Hematopoietic multipotent progenitor cell (in vitro differentiated cells): ENCODE measurements at regions not wholly inside any gene's neighbourhood (a gene's known extent, or its start where the extent isn't known, plus 50 kb on each side); places are given as distances from the start of the nearest gene placed in this dataset.
A peak's percentile ranks its signal among the peaks of the same experiment; 100 is the strongest.

ENCODE experiments used
- DNase-seq, 3 donors: peaks; one replicate each; pipeline ENCODE4 v3.0.0-alpha.2; 2011 to 2015; ENCODE audit warnings: low read depth in 2 of 3, low spot score in 2 of 3

DNA sequence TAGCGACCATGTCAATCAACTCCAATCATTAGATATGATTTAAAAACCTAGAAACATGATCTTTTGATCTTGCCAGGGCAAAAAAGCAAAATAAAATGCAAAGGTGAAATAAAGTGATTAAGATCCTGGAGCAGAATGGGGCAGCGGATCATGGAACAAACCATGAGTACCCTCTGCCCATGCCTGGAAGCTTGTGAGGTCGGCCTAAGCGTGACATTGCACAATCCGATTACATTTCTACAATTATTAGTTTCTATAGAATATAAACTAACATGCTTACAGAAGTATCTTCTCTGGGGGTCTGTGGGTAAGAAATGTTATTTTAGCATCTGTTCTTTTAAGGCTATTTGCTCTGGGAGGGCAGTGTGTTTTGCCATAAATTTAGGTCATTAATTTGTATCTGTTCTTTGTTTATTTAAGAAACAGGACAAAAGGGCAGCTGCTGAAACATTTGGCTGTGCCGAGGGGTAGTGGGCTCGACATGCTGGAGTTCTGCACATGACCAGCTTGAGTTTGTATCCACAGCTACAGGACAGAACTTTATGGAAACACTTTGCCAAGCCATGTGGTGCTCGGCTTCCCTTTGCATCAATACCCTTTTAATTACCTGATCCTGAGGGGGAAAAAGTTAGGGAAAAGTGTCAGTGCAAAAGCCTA, 55.9 kb downstream of the ZBTB18 start:
- no peak for DNase-seq

DNA sequence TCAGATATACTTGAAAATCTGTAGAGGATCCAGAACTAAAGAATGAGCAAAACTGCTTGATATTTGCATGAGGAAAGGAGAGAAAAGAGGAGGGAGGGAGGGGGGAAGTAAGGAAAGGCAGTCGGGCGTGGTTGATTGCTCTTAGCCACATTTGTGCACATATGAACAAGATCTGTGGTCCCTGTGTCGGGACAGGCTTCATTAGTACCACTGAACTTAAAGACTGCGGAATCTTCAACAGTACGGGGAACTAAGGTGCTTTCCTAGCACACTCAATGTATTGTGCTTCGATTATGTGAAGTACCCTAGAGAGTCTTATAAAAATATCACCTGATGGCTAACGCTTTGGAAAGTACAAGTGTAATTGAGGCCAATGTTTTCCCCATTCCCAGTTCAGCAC, 59.9 kb downstream of the ZBTB18 start:
- DNase-seq, result no peak

DNA sequence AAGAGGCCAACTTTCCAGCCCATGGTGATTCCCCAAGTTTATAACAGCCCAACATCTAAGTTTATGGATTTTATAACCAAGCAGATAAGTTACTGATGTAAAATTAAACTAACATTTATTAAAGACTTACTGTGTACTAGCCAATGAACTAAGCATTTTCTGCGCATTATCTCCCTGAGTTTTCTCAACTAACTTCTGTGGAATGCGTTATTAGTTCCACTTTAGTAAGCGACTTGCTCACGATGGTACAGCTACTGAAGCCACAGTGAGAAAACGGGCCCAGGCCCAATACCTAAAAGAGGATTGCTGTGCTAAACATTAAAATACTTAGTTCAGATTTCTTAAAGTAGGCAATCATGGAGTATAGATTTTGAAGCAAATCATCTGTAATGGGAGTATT, 61.0 kb downstream of the ZBTB18 start:
- DNase-seq, result no peak

DNA sequence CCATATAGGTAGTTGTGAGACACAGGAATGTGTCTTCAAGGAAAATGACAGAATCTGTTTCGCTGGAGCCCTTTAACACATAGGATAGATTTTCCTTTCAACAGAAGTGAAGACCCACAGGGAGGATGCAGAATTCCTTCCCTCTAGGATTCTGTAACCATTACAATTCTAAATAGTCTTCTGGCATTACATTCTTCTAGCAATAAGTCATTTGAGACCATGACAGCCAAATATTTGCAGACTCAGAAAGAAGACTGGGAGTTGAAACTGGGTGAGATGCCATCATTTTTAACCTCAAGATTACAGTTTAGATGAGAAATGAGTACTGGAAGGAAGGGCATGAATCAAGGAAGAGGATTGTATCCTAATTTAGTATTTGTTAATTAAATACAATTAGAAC, 61.6 kb downstream of the ZBTB18 start:
- no peak for DNase-seq

DNA sequence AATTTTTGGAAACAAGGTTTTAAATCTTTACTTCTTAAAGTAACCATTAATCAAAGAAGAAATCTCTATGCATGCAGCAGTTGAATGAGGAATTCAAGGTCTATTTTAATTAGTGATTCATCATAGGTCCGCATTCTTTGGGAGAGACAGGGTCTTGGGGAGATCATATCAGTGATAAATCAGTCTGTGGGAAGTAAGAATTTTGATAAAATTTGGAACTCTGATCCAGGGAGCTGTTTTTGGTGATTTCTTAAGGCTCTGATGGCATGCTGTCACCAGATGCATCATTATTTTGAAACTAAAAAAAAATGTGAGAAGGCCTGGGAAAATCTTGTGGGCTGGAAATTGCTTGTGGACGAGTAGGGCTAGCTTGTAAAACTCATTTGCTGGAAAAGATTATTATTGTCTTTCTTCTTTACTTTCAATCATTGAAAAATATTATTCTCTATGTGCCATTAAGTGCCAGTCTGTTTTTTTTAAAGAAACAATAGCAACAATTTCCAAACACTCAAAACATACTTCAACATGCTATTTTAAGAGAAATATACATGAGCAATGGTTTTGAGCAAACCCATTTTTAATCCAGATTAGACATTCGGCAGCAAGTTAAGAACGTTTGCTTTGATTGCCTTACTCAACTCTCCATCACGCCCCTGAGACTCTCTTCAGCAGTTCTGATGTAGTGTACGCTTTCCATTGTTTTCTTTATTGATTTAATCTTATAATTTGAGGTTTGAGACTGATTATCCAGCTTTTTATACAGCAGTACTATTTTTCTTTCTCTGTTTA, 62.6 kb downstream of the ZBTB18 start:
- no peak for DNase-seq

DNA sequence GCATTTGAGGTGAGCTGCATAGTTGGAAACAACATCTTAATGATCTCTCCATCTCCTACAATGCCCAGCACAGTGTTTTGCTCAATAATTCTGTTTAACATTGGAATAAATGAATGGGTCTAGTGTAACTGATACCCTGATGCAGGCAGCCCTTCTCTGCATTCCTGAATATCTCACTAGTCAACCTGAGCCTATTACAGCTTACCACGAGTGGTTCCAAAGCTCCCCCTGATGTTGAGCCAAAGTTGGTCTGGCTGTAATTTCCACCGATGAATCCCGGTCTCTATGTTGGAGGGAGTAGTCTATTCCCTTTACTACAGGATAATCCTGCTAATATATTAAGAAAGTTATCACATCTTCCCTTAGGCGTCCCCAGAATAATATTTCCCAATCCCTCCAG, 63.8 kb downstream of the ZBTB18 start:
- DNase-seq, result no peak

DNA sequence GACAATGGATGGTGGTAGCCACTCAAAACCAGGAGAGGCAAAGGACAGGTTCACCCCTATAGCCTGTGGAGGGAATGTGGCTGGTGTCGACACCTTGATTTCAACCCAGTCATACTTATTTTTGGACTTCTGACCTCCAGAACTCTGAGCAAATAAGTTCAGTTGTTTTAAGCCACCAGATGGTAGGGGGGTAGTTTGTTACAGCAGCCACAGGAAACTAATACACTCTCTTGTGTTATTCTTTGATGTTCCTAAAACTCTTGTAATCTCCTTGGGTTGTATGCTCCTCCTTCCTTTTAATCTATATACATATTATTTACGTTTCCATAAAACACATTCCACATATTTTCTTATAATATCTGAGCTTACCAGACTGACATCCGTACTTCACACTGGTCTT, 65.9 kb downstream of the ZBTB18 start:
- no peak for DNase-seq

DNA sequence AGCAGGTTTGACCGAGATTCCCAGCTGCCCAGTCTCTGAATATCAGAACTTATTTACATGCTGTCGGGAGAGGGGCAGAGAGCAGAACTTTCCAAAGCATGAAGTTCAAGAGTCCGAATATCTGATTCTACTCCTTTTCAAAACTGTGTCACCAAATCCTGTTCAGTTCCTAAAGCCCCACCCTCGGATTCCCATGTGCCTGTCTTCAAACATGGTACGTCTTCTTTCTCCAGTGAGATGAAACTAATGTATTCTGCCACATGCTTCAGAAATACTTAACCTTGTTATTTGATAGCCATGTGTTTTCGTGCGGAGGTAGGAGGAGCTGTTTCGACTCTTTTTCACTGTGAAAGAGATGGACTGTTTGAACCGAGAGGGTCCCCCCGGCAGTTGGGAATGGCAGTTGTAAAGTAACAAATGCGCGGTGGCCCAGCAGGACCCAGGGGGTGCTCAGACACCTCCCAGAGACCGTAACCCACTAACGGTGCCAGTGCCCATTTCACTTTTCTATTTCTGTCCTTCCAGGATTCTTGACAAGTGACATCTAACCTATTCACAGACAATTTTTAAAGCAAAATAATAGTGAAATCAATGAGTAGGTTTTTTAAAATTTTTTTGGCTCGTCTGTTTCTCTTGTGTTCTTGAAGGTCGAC, 67.2 kb downstream of the ZBTB18 start:
- no peak for DNase-seq

DNA sequence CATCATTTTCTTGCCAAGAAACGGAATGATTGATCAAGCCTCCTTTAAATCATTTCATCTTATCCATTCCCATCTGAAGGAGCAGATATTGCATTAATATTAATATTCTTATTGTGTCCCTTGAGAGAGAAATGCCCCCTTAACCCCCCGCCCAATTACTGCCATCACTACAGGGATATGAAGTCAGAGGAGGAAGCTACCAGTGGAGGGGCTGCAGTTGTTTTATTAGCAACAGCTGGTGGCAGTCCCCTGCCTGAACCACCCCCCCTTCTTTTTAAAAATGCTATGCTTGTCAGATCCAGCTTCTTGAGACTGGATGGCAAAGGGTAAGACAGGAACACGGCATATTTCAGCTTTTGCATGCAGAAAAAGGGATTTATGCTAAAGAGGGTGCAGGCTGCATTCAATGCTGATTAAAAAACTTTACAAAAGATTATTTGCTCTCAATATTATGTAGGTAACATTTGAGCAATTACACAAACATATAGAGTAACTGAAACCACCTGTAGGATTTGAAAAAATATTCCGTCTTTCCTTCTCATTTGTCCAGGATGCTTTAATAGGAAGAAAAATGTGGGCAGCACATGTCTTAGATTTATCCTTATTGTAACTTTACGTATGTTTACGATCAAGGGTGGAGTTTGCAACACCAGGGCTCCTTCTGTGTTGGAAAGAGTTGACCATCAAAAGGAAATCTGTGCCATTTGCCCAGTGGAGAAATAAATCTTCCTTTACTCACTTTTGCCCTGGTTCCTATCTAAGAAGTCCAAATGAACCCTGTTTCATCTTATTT, 77.7 kb downstream of the ZBTB18 start:
- no peak for DNase-seq

DNA sequence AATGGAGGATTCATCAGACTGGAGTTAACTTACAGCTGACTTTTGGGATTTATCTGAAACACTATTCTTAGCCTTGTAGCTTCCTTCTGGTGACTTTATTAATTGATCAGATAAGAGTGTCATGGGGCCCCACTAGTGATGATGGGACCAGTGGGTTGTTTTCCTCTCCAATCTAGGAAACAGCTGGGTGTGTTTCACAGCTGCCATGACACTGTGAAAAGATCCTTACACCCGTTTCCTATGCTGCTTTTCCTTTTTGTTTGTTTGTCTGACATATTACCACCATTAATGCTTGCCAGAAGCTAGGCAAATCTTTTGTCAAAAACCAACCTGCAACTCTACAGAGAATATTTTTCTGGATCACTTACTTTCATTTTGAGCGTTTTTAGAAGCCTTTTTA, 86.2 kb downstream of the ZBTB18 start:
- DNase-seq, result peak in 2 of 3 donors; percentile 3 to 59

DNA sequence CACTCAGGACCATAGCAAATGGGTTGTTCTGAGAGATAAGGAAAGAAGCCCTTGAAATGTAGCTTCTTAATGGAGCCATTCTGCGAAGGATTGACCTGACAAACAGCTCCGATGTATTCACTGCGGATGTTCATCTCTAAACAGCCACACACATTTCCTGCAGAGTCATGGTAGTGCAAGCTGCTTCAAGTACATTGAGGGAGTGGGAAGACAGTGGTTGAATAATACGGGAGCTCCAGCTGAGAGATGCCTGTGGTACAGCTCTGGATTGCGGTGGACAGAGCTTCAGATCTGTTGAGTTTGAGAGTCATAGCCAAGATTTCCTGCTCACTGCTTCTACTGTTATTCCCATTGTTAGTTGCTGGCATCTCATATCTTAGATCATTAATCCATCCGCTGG, 86.6 kb downstream of the ZBTB18 start:
- peak in 2 of 3 donors; percentile 32 to 71 for DNase-seq

DNA sequence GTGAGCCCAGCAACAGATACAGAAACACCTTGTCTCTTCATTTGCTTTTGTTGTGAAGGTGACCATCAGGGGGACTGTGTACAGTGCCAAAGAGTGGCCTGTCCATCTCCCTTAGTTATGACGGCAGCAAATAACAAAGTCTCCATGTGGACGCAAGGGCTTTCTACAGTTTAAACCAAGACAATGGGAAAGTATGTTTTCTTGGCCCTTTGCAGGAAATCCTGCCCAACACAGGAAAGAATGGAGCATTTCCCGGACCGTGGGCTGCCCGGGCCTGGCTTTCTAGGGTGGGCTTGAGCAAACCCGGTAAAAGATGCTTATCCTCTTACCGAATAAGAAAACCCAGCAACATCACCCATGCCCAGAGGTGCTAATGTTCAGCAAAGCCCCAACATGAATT, 87.3 kb downstream of the ZBTB18 start:
- DNase-seq, result no peak

DNA sequence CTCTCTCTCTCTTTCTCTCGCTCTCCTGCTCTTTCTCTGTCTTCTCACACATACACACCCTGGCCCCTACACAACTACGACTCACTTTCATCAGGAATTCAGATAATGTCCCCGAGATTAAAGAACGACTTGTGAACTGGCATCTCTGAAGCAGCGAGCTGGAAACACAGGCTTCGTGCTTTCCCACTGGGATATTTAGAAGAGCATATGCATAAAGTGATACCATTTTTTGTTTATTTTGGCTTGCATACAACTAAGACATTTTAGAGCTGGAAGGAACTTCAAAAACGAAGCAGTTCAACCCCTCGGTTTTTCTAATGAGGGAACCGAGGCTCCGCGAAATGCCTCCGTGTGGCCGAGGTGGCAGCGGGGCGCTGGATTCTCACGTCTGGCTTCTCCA, 88.6 kb downstream of the ZBTB18 start:
- DNase-seq, result no peak

DNA sequence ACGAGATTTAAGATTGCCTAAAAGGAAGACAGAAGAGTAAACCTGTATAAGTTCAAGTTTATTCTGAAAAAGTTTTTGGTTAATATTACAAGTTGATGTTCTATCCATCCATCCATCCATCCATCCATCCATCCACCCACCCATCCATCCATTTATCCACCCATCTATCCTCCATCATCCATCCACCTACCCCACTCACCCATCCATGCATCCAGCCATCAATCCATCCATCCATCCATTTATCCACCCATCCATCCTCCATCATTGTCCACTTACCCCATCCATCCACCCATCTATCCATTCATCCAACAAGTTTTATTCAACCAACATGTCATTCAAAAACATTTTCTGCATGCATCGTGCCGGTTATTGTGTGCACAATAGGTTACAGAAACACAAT, 89.3 kb downstream of the ZBTB18 start:
- no peak for DNase-seq

DNA sequence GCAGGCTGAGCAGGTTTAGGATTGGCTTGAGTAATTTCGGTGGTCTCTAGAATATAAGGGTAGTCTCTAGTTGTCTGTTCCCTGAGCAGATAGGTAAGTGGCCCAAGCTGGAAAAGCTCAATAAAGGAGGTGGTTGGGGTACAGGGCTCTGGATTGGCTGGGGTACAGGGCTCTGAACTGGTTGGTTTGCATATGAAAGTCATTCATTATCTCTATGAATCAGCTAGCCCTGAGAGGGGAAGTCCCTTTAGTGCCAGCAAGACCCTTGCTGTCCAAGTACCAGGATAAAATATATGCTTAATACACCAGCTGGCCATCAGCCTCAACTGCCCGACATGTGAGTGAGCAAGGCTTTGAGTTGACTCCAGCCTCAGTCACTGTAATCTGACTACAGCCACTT, 93.0 kb downstream of the ZBTB18 start:
- no peak for DNase-seq

DNA sequence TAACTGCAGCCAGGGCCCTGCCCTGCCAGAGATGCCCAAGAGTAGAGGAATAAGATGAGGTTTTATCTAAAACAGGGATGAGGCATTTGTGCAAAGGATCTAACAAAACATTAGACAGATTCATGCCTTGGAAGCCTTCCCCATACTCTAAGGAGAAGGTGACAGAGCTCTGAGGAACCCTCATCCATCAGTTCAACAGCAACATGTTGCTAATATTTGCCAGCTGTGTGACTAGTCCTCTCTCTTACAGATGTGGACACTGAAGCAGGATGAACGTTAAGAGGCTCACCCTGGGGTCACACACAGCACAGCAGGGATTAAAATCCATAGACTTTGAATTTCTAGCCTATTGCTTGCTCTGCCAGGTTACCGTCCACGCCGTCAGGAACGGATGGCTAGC, 99.0 kb downstream of the ZBTB18 start:
- no peak for DNase-seq

DNA sequence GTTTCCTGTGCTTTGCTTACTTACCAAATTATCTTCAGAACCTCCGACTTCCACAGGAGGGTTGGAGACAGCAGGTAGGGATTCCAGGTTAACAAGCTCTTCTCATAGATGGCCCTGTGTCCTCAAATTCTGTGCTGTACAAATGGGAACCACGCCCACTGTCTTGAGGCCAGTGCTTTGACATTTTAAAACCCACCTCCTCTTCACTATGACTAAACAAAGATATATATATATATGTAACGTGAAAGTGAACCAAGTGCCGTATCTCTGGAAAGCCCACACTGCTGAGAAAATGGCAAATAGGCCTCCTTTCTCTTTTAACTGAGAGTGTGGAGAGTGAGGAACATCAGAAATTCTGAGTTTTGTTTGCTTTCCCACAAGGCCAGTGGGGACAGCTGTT, 99.6 kb downstream of the ZBTB18 start:
- no peak for DNase-seq

DNA sequence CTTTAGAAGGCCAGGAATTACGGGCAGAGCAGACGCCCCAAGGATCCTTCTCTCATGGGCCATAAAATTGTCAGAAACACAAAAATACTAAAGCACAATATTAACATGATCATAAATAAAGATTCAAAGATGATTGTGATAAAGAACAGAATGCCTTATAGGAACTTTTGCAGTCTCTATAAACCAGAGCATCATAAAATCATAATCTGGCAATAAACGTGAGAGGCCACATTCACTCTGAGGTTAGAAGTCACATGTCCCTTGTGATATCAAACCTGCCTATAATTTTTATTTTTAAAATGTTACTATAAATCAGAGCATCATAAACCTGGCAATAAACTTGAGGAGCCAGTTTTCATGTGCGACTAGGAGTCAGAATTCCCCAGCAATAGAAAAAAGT, 100.5 kb downstream of the ZBTB18 start:
- no peak for DNase-seq

DNA sequence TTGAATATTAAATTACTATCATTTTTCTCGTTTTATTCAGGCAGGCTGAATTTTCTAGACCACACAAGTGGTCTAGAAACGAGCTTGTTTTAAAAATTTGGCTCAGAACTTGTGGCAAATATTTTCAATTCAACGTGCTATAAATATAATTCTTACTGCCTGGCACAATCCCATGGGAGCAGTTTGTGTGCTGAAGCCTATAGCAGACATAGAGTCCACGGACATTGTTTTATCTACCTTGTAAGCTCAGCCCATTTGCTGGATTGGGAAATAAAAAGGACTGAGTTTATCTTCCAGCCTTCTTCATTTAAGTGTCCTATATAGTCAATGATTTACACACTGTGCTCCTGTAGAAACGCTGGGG, 103.4 kb downstream of the ZBTB18 start:
- DNase-seq, result no peak

DNA sequence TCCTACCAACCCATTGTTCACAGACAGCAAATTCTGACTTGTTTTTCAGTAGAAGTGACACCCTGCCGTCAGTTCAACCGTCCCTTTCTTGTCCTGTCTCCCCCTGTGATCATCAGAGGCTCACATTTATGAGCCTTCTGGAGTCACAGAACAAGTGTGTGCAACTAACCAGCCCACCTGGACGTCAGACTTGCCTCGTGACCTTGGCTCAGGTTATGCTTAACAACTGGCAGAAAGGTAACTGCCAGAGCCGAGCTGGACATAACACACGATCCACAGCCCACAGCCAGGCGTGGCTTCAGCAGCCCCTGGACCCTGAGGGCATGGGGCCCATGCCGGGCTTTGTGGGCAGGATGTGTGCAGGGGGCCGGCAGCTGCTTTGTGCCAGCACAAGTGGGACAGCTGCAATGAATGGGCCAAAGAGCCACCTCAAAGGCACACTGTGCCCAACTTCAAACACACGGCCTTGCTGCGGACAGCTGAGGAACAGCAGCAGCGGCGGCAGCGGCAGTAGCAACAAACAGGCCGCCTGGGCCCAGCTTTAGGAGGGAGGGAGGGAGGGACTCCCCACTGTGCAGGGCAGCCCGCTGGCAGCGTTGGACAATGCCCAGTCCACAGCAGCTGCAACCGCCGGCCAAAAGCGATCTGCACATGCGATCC, 103.9 kb downstream of the ZBTB18 start:
- DNase-seq, result no peak

DNA sequence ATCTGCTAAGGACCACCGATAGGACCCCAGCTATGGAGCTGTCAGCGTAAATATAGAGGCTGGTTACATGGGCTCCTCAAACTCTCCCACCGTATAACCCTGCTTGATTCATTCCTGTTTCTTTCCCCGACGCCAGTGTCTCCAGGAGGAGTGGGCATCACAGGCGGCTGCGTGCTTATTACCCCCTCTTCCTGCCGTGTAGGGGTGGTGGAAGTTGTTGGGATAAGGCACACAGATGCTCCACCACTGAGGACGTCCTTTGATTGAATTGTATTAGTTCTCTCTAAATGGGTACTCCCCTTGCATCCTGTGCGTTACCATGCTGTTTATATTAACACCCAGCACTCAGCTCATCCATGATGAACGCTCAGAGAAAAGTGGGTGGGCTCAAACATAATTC, 104.6 kb downstream of the ZBTB18 start:
- DNase-seq, result no peak
